Spleen (tissue), 7 donors: ENCODE measurements at regions not wholly inside any gene's neighbourhood (a gene's known extent, or its start where the extent isn't known, plus 50 kb on each side); places are given as distances from the start of the nearest gene placed in this dataset.

Experiments
- POLR2A ChIP-seq, 3 donors: fragments of 450-650 bp; IDR thresholded peaks; one replicate each; pipeline ENCODE4 v1.5.1; 2017; ENCODE audit warnings: antibody characterized with exemption in 3 of 3, mild to moderate bottlenecking in 1 of 3
- POLR2AphosphoS5 ChIP-seq, 3 donors: sonication (generic); formaldehyde crosslinking; IDR thresholded peaks; one replicate each; pipeline ENCODE4 v1.5.1; 2017; ENCODE audit warnings: antibody characterized with exemption in 3 of 3
- TF ChIP-seq, protein P1 (sequence below), 11 experiments: fragments of 200-600 bp in 7 of 11; fragments of 450-650 bp in 4 of 11; sonication (generic) in 4 of 11; IDR thresholded peaks in 8 of 11; conservative IDR thresholded peaks in 3 of 11; 1 replicate in 7 of 11; 2 replicates in 4 of 11; pipeline versions ENCODE4 v1.4.0 to v1.8.0; 2016 to 2021; ENCODE audit warnings: antibody characterized with exemption in 11 of 11, inconsistent platforms in 4 of 11, mild to moderate bottlenecking in 1 of 11
- donor health status: DM: no; HTN: no; CAD: no; lungs with moderate emphysema.
- donor health status: DM: no; HTN: no; CAD: no.
- donor health status: DM: no; HTN: no; CAD: no.

DNA sequence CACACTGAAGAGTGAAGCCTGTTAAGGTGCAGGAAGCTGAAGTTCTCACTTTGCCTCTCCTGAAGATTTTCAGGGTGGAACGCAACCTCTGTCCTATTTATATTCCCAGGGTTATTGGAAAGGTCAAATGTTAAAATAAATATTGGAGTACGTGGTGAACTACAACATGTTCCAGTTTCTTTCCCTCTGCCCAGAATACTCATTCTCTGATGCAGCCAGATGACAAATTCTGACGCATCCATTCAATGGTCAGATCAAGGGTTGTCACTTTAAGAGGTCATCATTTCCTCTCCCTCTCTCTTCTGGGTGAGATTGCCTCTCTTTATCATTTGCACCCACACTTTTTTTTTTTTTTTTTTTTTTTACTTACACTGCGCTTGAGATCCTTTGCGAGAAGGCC is 277.1 kb downstream of the BRINP1 start:
- TF ChIP-seq POLR2A (IDR thresholded peaks at IDR 0.05) (no peak), POLR2AphosphoS5 (IDR thresholded peaks at IDR 0.05) (no peak)
- TF ChIP-seq, protein P1, sequence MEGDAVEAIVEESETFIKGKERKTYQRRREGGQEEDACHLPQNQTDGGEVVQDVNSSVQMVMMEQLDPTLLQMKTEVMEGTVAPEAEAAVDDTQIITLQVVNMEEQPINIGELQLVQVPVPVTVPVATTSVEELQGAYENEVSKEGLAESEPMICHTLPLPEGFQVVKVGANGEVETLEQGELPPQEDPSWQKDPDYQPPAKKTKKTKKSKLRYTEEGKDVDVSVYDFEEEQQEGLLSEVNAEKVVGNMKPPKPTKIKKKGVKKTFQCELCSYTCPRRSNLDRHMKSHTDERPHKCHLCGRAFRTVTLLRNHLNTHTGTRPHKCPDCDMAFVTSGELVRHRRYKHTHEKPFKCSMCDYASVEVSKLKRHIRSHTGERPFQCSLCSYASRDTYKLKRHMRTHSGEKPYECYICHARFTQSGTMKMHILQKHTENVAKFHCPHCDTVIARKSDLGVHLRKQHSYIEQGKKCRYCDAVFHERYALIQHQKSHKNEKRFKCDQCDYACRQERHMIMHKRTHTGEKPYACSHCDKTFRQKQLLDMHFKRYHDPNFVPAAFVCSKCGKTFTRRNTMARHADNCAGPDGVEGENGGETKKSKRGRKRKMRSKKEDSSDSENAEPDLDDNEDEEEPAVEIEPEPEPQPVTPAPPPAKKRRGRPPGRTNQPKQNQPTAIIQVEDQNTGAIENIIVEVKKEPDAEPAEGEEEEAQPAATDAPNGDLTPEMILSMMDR (IDR thresholded peaks at IDR 0.05 in 8 of 11, conservative IDR thresholded peaks at IDR 0.05 in 3 of 11) = no peak
